ENCODE measurements at regions not wholly inside any gene's neighbourhood (a gene's known extent, or its start where the extent isn't known, plus 50 kb on each side); places are given as distances from the start of the nearest gene placed in this dataset.

DNA sequence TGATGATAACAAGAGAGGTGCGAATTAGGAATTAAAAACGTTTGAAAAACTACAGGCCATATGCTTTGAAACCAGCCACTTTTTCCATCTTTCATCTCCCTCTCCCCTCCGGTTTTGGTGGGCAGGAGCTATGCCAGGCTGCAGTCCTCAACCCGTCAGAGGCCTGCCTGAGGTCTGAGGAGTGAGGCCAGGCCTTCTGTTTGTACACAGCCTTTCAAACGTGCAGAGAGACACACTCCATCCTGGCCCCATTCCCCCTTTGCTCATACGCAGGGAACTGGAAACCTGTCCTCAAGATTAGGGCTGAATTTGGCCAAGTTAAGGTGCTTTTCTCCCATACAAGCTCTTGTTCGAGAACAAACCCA lies 74.5 kb downstream of the ZIC5 start:
- TF ChIP-seq, protein P1, sequence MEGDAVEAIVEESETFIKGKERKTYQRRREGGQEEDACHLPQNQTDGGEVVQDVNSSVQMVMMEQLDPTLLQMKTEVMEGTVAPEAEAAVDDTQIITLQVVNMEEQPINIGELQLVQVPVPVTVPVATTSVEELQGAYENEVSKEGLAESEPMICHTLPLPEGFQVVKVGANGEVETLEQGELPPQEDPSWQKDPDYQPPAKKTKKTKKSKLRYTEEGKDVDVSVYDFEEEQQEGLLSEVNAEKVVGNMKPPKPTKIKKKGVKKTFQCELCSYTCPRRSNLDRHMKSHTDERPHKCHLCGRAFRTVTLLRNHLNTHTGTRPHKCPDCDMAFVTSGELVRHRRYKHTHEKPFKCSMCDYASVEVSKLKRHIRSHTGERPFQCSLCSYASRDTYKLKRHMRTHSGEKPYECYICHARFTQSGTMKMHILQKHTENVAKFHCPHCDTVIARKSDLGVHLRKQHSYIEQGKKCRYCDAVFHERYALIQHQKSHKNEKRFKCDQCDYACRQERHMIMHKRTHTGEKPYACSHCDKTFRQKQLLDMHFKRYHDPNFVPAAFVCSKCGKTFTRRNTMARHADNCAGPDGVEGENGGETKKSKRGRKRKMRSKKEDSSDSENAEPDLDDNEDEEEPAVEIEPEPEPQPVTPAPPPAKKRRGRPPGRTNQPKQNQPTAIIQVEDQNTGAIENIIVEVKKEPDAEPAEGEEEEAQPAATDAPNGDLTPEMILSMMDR (conservative IDR thresholded peaks at IDR 0.05) = no peak
- TF ChIP-seq EZH2 (IDR thresholded peaks at IDR 0.05; ENCODE audit: low read depth) = no peak
